Sciatic nerve (tissue), 2 donors: ENCODE measurements at regions not wholly inside any gene's neighbourhood (a gene's known extent, or its start where the extent isn't known, plus 50 kb on each side); places are given as distances from the start of the nearest gene placed in this dataset.
"Not testable (repeated sequence)": the region's sequence is repeated elsewhere in the genome, so short reads cannot be mapped to it uniquely, and the experiment has no call there.

ENCODE experiments used
- ATAC-seq: fragments of 200-7000 bp; cut with Tn5 transposase; one replicate; pipeline ENCODE4 v1.9.1; 2020; ENCODE audit warnings: mild to moderate bottlenecking, moderate library complexity
- DNase-seq: peaks from one replicate; pipeline ENCODE4 v3.0.0-alpha.2; 2020; ENCODE audit warnings: low spot score
- intact Hi-C: fragments of 100-400 bp; cut with DNase I; formaldehyde crosslinking; loops from one replicate; pipeline ENCODE4 v1.14.2; 2022
- donor health status: DM: no; HTN: no; CAD: no.
- donor health status: DM: no; HTN: no; CAD: no.

DNA sequence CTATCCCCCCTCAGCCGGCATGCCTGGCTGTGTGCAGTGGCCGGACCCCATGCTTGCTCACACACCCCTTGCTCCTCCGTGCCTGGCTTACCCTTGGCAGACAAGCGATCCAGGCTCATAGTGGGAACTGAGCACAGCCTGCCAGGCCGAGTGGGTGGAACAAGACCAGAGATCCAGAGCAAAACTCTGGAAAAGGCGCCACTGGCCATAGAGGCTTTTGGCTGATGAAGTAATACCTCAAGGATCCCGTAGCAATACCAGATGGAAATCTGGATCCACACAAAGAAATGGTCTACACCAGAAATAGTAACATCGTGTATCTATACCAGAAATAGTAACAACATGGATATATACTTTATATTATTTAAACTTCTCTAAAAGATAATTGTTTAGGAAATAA lies 1719.6 kb downstream of the SPATA31A7 start:
- intact Hi-C loops, DNase-seq, ATAC-seq: not testable (repeated sequence)

DNA sequence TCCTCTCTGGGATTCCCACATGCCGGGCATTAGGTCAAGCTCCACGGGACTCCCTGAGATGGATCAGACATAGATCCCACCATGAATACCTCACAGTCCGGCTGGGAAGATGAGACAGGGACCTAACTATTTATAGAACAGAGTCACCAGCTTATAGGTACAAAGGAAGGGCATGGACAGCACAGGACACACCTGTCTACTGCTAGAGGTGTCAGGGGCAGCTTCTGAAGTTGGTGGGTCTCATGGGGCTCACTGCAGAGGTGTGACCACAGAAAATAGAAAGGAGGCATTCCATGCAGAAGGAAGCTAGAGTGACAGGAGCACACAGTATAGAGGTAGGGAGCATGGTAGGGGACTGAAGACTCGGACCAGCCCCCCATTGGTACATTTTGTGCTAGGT lies 1722.4 kb downstream of the SPATA31A7 start:
- ATAC-seq, DNase-seq, intact Hi-C loops: not testable (repeated sequence)

DNA sequence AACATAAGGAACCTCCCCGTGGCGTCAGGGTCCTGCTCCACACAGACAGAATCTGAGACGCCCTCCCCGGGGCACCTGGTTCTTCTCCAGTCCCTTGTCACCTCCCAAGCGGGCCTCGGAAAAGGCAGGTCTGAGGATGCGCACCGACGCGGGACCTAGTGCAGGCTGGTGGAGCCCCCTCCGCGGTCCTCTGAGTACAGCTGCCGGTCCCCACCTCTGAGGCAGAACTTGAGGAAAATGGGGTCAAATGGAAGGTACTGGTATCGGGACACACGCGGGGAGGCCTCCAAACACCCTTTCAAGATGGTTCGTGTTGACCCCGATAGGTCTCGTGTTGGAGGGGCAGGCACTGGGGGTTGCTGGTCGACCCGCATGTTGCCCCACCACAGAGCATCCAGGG lies 1725.3 kb downstream of the SPATA31A7 start:
- DNase-seq, intact Hi-C loops: not testable (repeated sequence)

DNA sequence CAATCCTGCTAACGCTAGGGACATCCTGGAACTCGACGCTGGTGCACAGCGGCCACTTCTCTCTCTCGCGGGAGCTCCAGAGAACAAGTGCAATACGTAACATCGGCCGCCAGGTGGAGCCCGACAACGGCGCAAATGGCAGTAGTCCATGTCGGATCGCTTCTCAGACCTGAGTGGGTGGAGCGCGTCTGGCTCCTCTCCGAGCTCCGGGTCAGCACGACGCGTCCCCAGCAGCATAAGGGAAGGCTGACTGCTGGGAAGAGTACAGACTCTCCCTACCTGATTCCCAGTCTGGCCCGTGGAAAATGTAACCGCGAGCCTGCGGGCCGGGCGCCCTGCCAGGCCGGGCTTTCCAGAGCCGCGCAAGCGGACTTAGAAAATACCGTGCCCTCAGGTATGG lies 1725.8 kb downstream of the SPATA31A7 start:
- DNase-seq, intact Hi-C loops: not testable (repeated sequence)
- ATAC-seq: peak; percentile 100

More for the DNA sequence above, 1725.3 kb downstream of the SPATA31A7 start:
- ATAC-seq: peak; percentile 10

DNA sequence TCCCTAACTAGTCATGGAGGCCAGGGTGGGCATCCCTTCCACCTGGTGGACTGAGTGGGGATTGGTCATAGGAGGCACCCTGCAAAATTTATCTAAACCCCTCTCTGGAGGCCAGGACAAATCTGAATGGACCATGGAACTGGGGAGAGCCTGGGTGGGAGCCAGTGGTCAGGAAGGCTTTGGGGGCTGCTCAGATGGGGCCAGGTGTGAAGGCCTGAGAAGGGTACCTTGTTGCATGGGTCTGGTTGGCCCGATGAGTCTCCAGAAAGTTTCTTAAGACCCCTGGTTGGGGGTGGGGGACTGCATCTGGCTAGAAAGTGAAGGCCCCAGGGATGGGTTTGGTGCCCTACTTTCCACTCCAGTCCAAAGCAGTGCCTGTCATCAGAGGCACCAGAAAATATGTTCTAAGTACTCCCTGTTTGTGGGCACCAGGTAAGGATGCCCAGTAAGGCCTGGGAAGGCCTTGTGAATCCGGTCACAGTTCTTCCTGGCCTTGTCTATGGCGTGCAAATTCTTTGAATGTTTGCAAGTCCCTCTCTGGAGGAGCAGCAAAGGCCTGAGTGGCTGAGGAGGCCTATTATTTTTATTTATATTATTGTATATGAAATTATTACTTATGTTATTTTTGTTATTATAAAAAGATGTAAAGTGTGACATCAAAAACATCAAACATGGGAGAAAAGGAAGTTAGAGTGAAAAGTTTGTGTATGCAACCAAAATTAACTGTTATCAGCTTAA lies 1729.0 kb downstream of the SPATA31A7 start:
- intact Hi-C loops, ATAC-seq, DNase-seq: not testable (repeated sequence)

DNA sequence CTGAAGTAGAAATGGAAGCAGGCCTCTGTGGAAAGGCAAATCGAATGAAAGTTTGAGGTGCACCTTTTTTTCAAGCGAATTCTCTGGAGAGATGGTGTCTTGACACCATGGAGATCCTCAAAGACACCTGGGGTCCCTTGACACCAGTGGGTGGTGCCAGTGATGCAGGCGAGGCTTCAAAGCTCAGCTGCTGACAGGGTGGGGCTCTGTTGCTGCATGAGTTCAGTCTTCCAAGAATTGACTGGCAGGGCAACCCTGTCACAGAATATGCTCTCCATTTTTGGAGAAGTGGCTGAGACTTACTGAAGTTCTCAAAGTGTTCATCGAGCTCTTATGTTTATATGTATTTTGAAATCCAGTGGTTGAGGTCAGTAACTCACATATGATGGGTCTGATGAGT lies 1741.6 kb downstream of the SPATA31A7 start:
- intact Hi-C loops, DNase-seq, ATAC-seq: not testable (repeated sequence)

DNA sequence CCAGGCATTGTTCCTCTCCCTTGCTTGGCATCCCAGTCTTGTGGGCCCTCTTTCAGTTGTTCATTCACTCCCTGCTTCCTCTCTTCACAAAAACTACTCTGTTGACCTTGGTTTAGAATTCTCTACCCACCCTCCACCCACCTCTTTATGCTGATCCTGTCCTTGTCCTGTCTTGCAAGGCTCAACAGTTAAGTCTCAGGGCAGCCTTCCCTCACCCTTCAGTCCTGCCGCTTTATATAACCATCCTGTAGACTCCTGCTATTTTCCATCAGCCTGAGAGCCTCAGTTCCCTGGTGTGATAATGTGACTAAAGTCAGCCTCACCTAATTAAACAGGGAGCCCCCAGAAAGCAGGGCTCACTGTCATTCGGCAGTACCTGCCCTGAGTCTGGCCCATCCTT lies 1763.0 kb downstream of the SPATA31A7 start:
- DNase-seq, ATAC-seq, intact Hi-C loops: not testable (repeated sequence)
